ENCODE measurements at regions not wholly inside any gene's neighbourhood (a gene's known extent, or its start where the extent isn't known, plus 50 kb on each side); places are given as distances from the start of the nearest gene placed in this dataset.

GRCh38 chr11:69369210-69369825 is 75.4 kb downstream of the MYEOV start:
- Histone ChIP-seq H3K4me3 (ENCODE audit: low read depth in 1 of 3, low read length in 3 of 3) (no peak overlapping the region), H3K27me3 (ENCODE audit: control insufficient read depth in 3 of 3, insufficient read depth in 3 of 3, low read length in 3 of 3) (no peaks in the 10 kb centered on the region), H3K4me1 (ENCODE audit: control insufficient read depth in 3 of 3, insufficient read depth in 2 of 3, low read depth in 1 of 3, low read length in 2 of 3) (peaks cover 0 to 5% (median 0%) of the 10 kb centered on the region in 3 donors), H3K27ac (ENCODE audit: low read depth in 1 of 3, low read length in 2 of 3) (no peak overlapping the region), H3K36me3 (ENCODE audit: control insufficient read depth in 3 of 3, insufficient read depth in 2 of 3, low read depth in 1 of 3, low read length in 3 of 3) (no peaks in the 10 kb centered on the region), H3K9me3 (ENCODE audit: control insufficient read depth in 2 of 2, insufficient read depth in 1 of 2, low read depth in 1 of 2, low read length in 1 of 2) (peaks cover 0 to 10% of the 10 kb centered on the region in 2 donors)
- FAIRE-seq (no peak), DNase-seq (no peak)
- WGBS, 3 donors, result 80 to 93% (median 90%) methylated on average over 5 of the region's 5 CpGs

- 91 to 98% (median 97%) methylated on average over 2 of the region's 2 CpGs for WGBS, 3 donors
- peaks cover 0 to 10% of the 10 kb centered on the region in 2 donors for H3K9me3 ChIP-seq (ENCODE audit: control insufficient read depth in 2 of 2, insufficient read depth in 1 of 2, low read depth in 1 of 2, low read length in 1 of 2)
- no peak for FAIRE-seq
- H3K4me1 ChIP-seq (ENCODE audit: control insufficient read depth in 3 of 3, insufficient read depth in 2 of 3, low read depth in 1 of 3, low read length in 2 of 3), result peaks cover 0 to 11% (median 0%) of the 10 kb centered on the region in 3 donors
- no peak for DNase-seq
- H3K27me3 ChIP-seq (ENCODE audit: control insufficient read depth in 3 of 3, insufficient read depth in 3 of 3, low read length in 3 of 3), result no peaks in the 10 kb centered on the region
- H3K4me3 ChIP-seq (ENCODE audit: low read depth in 1 of 3, low read length in 3 of 3), result no peak overlapping the region
- no peak overlapping the region for H3K27ac ChIP-seq (ENCODE audit: low read depth in 1 of 3, low read length in 2 of 3)
- H3K36me3 ChIP-seq (ENCODE audit: control insufficient read depth in 3 of 3, insufficient read depth in 2 of 3, low read depth in 1 of 3, low read length in 3 of 3), result no peaks in the 10 kb centered on the region
Observed at GRCh38 chr11:69369945-69370344, 76.0 kb downstream of the MYEOV start.

GRCh38 chr11:69370984-69371709 is 77.2 kb downstream of the MYEOV start:
- DNase-seq (no peak), FAIRE-seq (no peak)
- Histone ChIP-seq H3K4me3 (ENCODE audit: low read depth in 1 of 3, low read length in 3 of 3) (no peak overlapping the region), H3K36me3 (ENCODE audit: control insufficient read depth in 3 of 3, insufficient read depth in 2 of 3, low read depth in 1 of 3, low read length in 3 of 3) (no peaks in the 10 kb centered on the region), H3K27me3 (ENCODE audit: control insufficient read depth in 3 of 3, insufficient read depth in 3 of 3, low read length in 3 of 3) (no peaks in the 10 kb centered on the region), H3K27ac (ENCODE audit: low read depth in 1 of 3, low read length in 2 of 3) (no peak overlapping the region), H3K4me1 (ENCODE audit: control insufficient read depth in 3 of 3, insufficient read depth in 2 of 3, low read depth in 1 of 3, low read length in 2 of 3) (peaks cover 0 to 13% (median 0%) of the 10 kb centered on the region in 3 donors), H3K9me3 (ENCODE audit: control insufficient read depth in 2 of 2, insufficient read depth in 1 of 2, low read depth in 1 of 2, low read length in 1 of 2) (peaks cover 0 to 10% of the 10 kb centered on the region in 2 donors)
- 93 to 95% (median 93%) methylated on average over 13 of the region's 13 CpGs for whole genome bisulfite sequencing, 3 donors

GRCh38 chr11:69371731-69372588 is 78.0 kb downstream of the MYEOV start:
- Histone ChIP-seq H3K4me1 (ENCODE audit: control insufficient read depth in 3 of 3, insufficient read depth in 2 of 3, low read depth in 1 of 3, low read length in 2 of 3) (peaks cover 0 to 21% (median 2%) of the 10 kb centered on the region in 3 donors), H3K9me3 (ENCODE audit: control insufficient read depth in 2 of 2, insufficient read depth in 1 of 2, low read depth in 1 of 2, low read length in 1 of 2) (peaks cover 0 to 10% of the 10 kb centered on the region in 2 donors)
- FAIRE-seq, result no peak

GRCh38 chr11:69372589-69373250 is 78.8 kb downstream of the MYEOV start:
- H3K9me3 ChIP-seq (ENCODE audit: control insufficient read depth in 2 of 2, insufficient read depth in 1 of 2, low read depth in 1 of 2, low read length in 1 of 2), result peaks cover 0 to 10% of the 10 kb centered on the region in 2 donors
- H3K36me3 ChIP-seq (ENCODE audit: control insufficient read depth in 3 of 3, insufficient read depth in 2 of 3, low read depth in 1 of 3, low read length in 3 of 3), result no peaks in the 10 kb centered on the region
- peaks cover 0 to 21% (median 2%) of the 10 kb centered on the region in 3 donors for H3K4me1 ChIP-seq (ENCODE audit: control insufficient read depth in 3 of 3, insufficient read depth in 2 of 3, low read depth in 1 of 3, low read length in 2 of 3)
- no peak for FAIRE-seq
- no peak for DNase-seq
- no peak overlapping the region for H3K4me3 ChIP-seq (ENCODE audit: low read depth in 1 of 3, low read length in 3 of 3)
- H3K27me3 ChIP-seq (ENCODE audit: control insufficient read depth in 3 of 3, insufficient read depth in 3 of 3, low read length in 3 of 3), result no peaks in the 10 kb centered on the region
- no peak overlapping the region for H3K27ac ChIP-seq (ENCODE audit: low read depth in 1 of 3, low read length in 2 of 3)
- WGBS, 3 donors, result 89 to 91% (median 90%) methylated on average over 12 to 13 of the region's 13 CpGs

More at GRCh38 chr11:69371731-69372588, 78.0 kb downstream of the MYEOV start:
- H3K4me3 ChIP-seq (ENCODE audit: low read depth in 1 of 3, low read length in 3 of 3), result no peak overlapping the region
- DNase-seq, result no peak
- 92 to 95% (median 92%) methylated on average over 17 of the region's 17 CpGs for WGBS, 3 donors
- H3K27ac ChIP-seq (ENCODE audit: low read depth in 1 of 3, low read length in 2 of 3), result no peak overlapping the region
- no peaks in the 10 kb centered on the region for H3K27me3 ChIP-seq (ENCODE audit: control insufficient read depth in 3 of 3, insufficient read depth in 3 of 3, low read length in 3 of 3)
- no peaks in the 10 kb centered on the region for H3K36me3 ChIP-seq (ENCODE audit: control insufficient read depth in 3 of 3, insufficient read depth in 2 of 3, low read depth in 1 of 3, low read length in 3 of 3)

- no peak for DNase-seq
- WGBS, 3 donors, result 79 to 100% (median 90%) methylated on average over 2 of the region's 2 CpGs
- no peak for FAIRE-seq
Observed at GRCh38 chr11:69373251-69373635, 79.3 kb downstream of the MYEOV start.

GRCh38 chr11:69374110-69374945 is 80.4 kb downstream of the MYEOV start:
- H3K27ac ChIP-seq (ENCODE audit: low read depth in 1 of 3, low read length in 2 of 3), result no peak overlapping the region
- H3K4me3 ChIP-seq (ENCODE audit: low read depth in 1 of 3, low read length in 3 of 3), result no peak overlapping the region
- H3K4me1 ChIP-seq (ENCODE audit: control insufficient read depth in 3 of 3, insufficient read depth in 2 of 3, low read depth in 1 of 3, low read length in 2 of 3), result peaks cover 0 to 21% (median 2%) of the 10 kb centered on the region in 3 donors
- DNase-seq (peak; percentile 72 to 80), FAIRE-seq (no peak)
- no peaks in the 10 kb centered on the region for H3K36me3 ChIP-seq (ENCODE audit: control insufficient read depth in 3 of 3, insufficient read depth in 2 of 3, low read depth in 1 of 3, low read length in 3 of 3)
- 22 to 49% (median 42%) methylated on average over 21 to 22 of the region's 22 CpGs for WGBS, 3 donors
- peaks cover 0 to 6% of the 10 kb centered on the region in 2 donors for H3K9me3 ChIP-seq (ENCODE audit: control insufficient read depth in 2 of 2, insufficient read depth in 1 of 2, low read depth in 1 of 2, low read length in 1 of 2)
- peaks cover 0 to 3% (median 0%) of the 10 kb centered on the region in 3 donors for H3K27me3 ChIP-seq (ENCODE audit: control insufficient read depth in 3 of 3, insufficient read depth in 3 of 3, low read length in 3 of 3)

More at GRCh38 chr11:69373251-69373635, 79.3 kb downstream of the MYEOV start:
- Histone ChIP-seq H3K27ac (ENCODE audit: low read depth in 1 of 3, low read length in 2 of 3) (no peak overlapping the region), H3K27me3 (ENCODE audit: control insufficient read depth in 3 of 3, insufficient read depth in 3 of 3, low read length in 3 of 3) (no peaks in the 10 kb centered on the region), H3K36me3 (ENCODE audit: control insufficient read depth in 3 of 3, insufficient read depth in 2 of 3, low read depth in 1 of 3, low read length in 3 of 3) (no peaks in the 10 kb centered on the region), H3K4me1 (ENCODE audit: control insufficient read depth in 3 of 3, insufficient read depth in 2 of 3, low read depth in 1 of 3, low read length in 2 of 3) (peaks cover 0 to 21% (median 2%) of the 10 kb centered on the region in 3 donors), H3K4me3 (ENCODE audit: low read depth in 1 of 3, low read length in 3 of 3) (no peak overlapping the region), H3K9me3 (ENCODE audit: control insufficient read depth in 2 of 2, insufficient read depth in 1 of 2, low read depth in 1 of 2, low read length in 1 of 2) (peaks cover 0 to 10% of the 10 kb centered on the region in 2 donors)

All from small intestine (tissue), 7 donors.